K562 (cell line): ENCODE measurements at regions not wholly inside any gene's neighbourhood (a gene's known extent, or its start where the extent isn't known, plus 50 kb on each side); places are given as distances from the start of the nearest gene placed in this dataset.

Experiments used
- JUND ChIP-seq, 2 experiments: IDR thresholded peaks; 2 replicates in 1 of 2; 3 replicates in 1 of 2; pipeline ENCODE4 v1.6.1; 2011; ENCODE audit warnings: borderline replicate concordance in 2 of 2, low read depth in 2 of 2, low read length in 2 of 2, improper control_type of control experiment in 1 of 2, missing biosample characterization in 1 of 2, missing genetic modification characterization in 1 of 2, missing genetic modification reagents in 1 of 2
- NR2C1 ChIP-seq, 2 experiments: fragments of 450-650 bp; IDR thresholded peaks; 2 replicates each; pipeline ENCODE4 v1.6.1; 2017; ENCODE audit warnings: mild to moderate bottlenecking in 2 of 2, antibody characterized with exemption in 1 of 2, inconsistent platforms in 1 of 2, missing compliant biosample characterization in 1 of 2, missing genetic modification characterization in 1 of 2
- SAFB ChIP-seq: fragments of 200-400 bp; formaldehyde crosslinking; IDR thresholded peaks from 2 replicates; pipeline ENCODE4 v1.6.1; 2017; ENCODE audit warnings: low read depth, low read length, borderline replicate concordance
- SIRT6 ChIP-seq: IDR thresholded peaks from one replicate; pipeline ENCODE4 v1.6.1; 2012; ENCODE audit warnings: low read depth, mild to moderate bottlenecking, control low read depth, inconsistent platforms, low read length, moderate library complexity
- ZBTB33 ChIP-seq: sonication (generic); formaldehyde crosslinking; IDR thresholded peaks from 2 replicates; pipeline ENCODE4 v1.8.1; 2023; ENCODE audit warnings: mild to moderate bottlenecking, missing genetic modification reagents
- ZSCAN29 ChIP-seq: fragments of 450-650 bp; IDR thresholded peaks from 2 replicates; pipeline ENCODE4 v1.6.1; 2017

- TF ChIP-seq SIRT6, result no peak
- no peak for TF ChIP-seq NR2C1 (IDR thresholded peaks at IDR 0.05)
- no peak for TF ChIP-seq NR2C1 (tag; IDR thresholded peaks at IDR 0.05)
- no peak for TF ChIP-seq SAFB
- TF ChIP-seq JUND (IDR thresholded peaks at IDR 0.05; ENCODE audit: borderline replicate concordance, low read depth, low read length), result no peak
- TF ChIP-seq JUND (tag; IDR thresholded peaks at IDR 0.05; ENCODE audit: borderline replicate concordance, low read depth, low read length), result no peak
- TF ChIP-seq ZSCAN29, result no peak
- TF ChIP-seq ZBTB33 (CRISPR knock-in tag), result no peak
These were observed 113.7 kb upstream of the RTL1 start for GRCh38 chr14:101017209-101017608.
